Stimulated activated memory B cell treated with anti-CD40 and anti-IgM and Interleukin-4, amounts not matched to agents 10 μg/mL and 1 μg/mL and 100 μg/mL, for 72 hours (primary cell): ENCODE measurements at regions not wholly inside any gene's neighbourhood (a gene's known extent, or its start where the extent isn't known, plus 50 kb on each side); places are given as distances from the start of the nearest gene placed in this dataset.
"Not testable (repeated sequence)": the region's sequence is repeated elsewhere in the genome, so short reads cannot be mapped to it uniquely, and the experiment has no call there.

Source experiments
- ATAC-seq: fragments of 150-1000 bp; cut with Tn5 transposase; 2 replicates; pipeline ENCODE4 v1.10.0; 2021
- H3K27ac Mint-ChIP-seq: one replicate; pipeline ENCODE4 v1.8.0; 2022; ENCODE audit warnings: mild to moderate bottlenecking, mixed read lengths
- H3K27me3 Mint-ChIP-seq: one replicate; pipeline ENCODE4 v1.8.0; 2022; ENCODE audit warnings: mixed read lengths
- H3K36me3 Mint-ChIP-seq: one replicate; pipeline ENCODE4 v1.8.0; 2022; ENCODE audit warnings: mixed read lengths
- H3K4me1 Mint-ChIP-seq: one replicate; pipeline ENCODE4 v1.8.0; 2022; ENCODE audit warnings: mixed read lengths
- H3K4me3 Mint-ChIP-seq: one replicate; pipeline ENCODE4 v1.8.0; 2022; ENCODE audit warnings: mild to moderate bottlenecking, moderate library complexity, mixed read lengths
- H3K9me3 Mint-ChIP-seq: one replicate; pipeline ENCODE4 v1.8.0; 2022; ENCODE audit warnings: mixed read lengths

DNA sequence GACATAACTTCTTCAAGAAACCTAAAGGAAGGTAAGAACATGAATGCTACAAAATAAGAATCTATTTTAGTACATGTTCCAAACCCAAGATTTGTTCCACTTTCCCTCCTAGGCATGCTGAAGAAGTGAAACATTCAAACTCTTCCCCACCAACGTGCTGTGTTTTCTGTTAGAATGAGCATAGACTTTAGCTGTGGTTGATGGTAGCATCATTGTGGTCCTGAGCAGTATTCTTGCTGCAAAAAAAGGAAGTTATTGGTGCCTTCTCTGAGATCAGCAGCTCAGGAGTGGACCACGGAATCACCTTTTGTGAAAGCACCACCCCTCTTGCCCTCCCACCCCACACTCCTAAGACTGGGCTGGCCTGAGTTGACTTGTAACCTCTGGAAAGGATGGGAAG is 100.4 kb upstream of the POGK start:
- H3K27me3 Mint-ChIP-seq = peaks cover 8% of the 10 kb centered on the region
- H3K4me1 Mint-ChIP-seq = no peaks in the 10 kb centered on the region
- H3K36me3 Mint-ChIP-seq = no peaks in the 10 kb centered on the region
- no peak overlapping the region for H3K27ac Mint-ChIP-seq
- ATAC-seq = no peak
- H3K9me3 Mint-ChIP-seq = peaks cover 3% of the 10 kb centered on the region
- H3K4me3 Mint-ChIP-seq = no peak overlapping the region

DNA sequence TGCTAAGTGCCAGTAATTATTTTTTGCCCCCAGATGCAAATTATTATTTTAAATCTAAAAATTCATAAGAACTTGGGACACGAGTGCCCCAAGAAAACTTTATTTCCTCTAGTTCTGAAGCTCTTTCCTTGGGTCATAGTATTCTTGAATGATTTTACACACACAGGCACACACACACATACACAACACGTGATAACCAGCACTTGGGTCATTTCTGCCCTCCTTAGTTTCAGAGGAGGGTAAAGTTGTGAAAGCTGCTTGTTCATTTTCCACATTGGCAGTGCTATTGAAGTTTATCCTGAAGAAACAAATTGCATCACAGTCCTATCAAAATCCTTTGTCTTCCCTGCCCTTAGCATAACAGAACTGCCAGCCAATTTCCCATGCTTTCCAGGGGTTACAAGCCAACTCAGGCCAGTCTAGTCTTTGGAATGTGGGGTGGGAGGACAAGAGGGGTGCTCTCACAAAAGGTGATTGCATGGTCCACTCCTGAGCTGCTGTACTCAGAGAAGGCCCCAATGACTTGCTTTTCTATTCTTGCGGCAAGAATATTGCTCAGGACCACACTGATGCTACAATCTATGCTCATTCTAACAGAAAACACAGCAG is 98.5 kb upstream of the POGK start:
- Mint-ChIP-seq H3K27ac (no peak overlapping the region), H3K4me1 (no peaks in the 10 kb centered on the region), H3K27me3 (peaks cover 8% of the 10 kb centered on the region), H3K36me3 (no peaks in the 10 kb centered on the region), H3K4me3 (no peak overlapping the region), H3K9me3 (peaks cover 12% of the 10 kb centered on the region)
- ATAC-seq = no peak

GRCh38 chr1:166763318-166763717 is 76.0 kb upstream of the POGK start:
- Mint-ChIP-seq H3K36me3 (no peaks in the 10 kb centered on the region), H3K9me3 (no peaks in the 10 kb centered on the region), H3K4me1 (no peaks in the 10 kb centered on the region), H3K4me3 (no peak overlapping the region), H3K27ac (no peak overlapping the region), H3K27me3 (no peaks in the 10 kb centered on the region)
- ATAC-seq = no peak

DNA sequence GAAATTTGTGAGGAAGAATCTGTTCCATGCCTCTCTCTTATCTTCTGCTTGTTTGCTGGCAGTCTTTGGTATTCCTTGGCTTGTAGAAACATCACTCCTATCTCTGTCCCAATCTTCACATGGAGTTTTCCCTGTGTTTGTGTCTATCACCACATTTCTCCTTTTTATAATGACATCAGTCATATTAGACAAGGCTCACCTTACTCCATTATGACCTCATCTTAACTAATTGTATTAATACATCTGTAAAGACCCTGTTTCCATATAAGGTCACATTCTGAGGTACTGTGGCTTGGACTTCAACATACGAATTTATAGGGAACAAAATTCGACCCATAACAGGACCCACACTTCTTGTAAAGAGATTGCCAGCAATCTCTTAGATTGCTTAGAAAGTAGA is 72.3 kb upstream of the POGK start:
- Mint-ChIP-seq H3K4me1 (no peaks in the 10 kb centered on the region), H3K4me3 (no peak overlapping the region), H3K36me3 (no peaks in the 10 kb centered on the region), H3K9me3 (peaks cover 12% of the 10 kb centered on the region), H3K27me3 (no peaks in the 10 kb centered on the region), H3K27ac (no peak overlapping the region)
- no peak for ATAC-seq

DNA sequence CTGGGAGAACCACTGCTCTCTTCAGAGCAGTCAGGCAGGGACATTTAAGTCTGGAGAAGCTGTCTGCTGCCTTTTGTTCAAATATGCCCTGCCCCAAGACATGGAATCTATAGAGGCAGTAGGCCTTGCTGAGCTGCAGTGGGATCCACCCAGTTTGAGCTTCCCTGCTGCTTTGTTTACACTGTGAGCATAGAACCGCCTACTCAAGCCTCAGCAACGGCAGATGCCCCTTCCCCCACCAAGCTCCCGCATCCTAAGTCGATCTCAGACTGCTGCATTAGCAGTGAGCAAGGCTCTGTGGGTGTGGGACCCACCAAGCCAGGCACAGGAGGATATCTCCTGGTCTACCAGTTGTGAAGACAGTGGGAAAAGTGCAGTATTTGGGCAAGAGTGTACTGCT is 54.6 kb upstream of the POGK start:
- ATAC-seq, H3K4me3 Mint-ChIP-seq, H3K36me3 Mint-ChIP-seq, H3K27ac Mint-ChIP-seq, H3K4me1 Mint-ChIP-seq, H3K9me3 Mint-ChIP-seq: not testable (repeated sequence)
- H3K27me3 Mint-ChIP-seq = peaks cover 36% of the 10 kb centered on the region

- Mint-ChIP-seq H3K36me3 (no peaks in the 10 kb centered on the region), H3K4me1 (no peaks in the 10 kb centered on the region), H3K9me3 (no peaks in the 10 kb centered on the region), H3K27me3 (peaks cover 36% of the 10 kb centered on the region), H3K27ac (no peak overlapping the region), H3K4me3 (no peak overlapping the region)
- no peak for ATAC-seq
Measured at GRCh38 chr1:166785987-166786386, 53.3 kb upstream of the POGK start.

- H3K4me1 Mint-ChIP-seq = no peaks in the 10 kb centered on the region
- no peak for ATAC-seq
- H3K9me3 Mint-ChIP-seq = no peaks in the 10 kb centered on the region
- H3K4me3 Mint-ChIP-seq = no peak overlapping the region
- no peak overlapping the region for H3K27ac Mint-ChIP-seq
- no peaks in the 10 kb centered on the region for H3K36me3 Mint-ChIP-seq
- H3K27me3 Mint-ChIP-seq = peaks cover 29% of the 10 kb centered on the region
Measured at GRCh38 chr1:166789286-166789685, 50.0 kb upstream of the POGK start.
